Umbilical cord (tissue), 1 donor: ENCODE measurements at regions not wholly inside any gene's neighbourhood (a gene's known extent, or its start where the extent isn't known, plus 50 kb on each side); places are given as distances from the start of the nearest gene placed in this dataset.
A peak's percentile ranks its signal among the peaks of the same experiment; 100 is the strongest.
"Not testable (repeated sequence)": the region's sequence is repeated elsewhere in the genome, so short reads cannot be mapped to it uniquely, and the experiment has no call there.

Experiments
- DNase-seq: peaks from one replicate; pipeline ENCODE4 v3.0.0-alpha.2; 2015; ENCODE audit warnings: low spot score

DNA sequence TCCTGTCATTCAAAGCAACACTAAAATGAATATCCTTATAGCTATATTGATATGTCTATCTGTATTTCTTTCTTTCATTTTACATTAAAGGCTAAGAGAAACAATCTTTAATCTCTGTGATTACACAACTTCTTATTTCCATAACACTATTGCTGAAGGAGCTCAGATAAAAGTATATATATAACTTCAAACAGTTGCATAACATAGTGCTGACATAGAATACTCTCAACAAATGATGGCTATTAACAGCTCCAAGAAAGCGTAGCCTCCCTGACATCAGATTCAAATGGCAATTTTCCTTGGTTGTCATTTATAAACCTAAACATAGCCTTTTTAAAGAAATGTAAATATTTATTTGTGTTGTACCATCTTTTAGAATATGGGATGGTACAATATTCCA, 116.6 kb upstream of the PTPRG start:
- DNase-seq = no peak

DNA sequence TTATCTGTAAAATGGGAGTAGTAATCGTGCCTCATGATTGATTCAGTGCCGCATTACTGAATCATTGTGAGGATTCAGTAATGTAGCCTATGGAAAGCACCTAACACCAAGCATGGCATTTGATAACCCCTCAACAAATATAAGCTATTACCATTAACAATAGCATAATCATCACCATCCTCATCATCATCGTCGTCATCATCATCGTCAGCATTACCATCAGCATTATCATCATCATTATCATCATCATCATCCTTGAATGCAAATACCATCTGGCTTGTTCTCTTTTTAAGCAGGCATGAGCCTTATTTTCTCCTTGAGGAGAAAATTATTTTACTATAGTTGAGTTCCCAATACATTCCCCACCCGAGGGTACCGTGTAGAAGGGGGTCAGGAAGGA, 115.4 kb upstream of the PTPRG start:
- DNase-seq = no peak

DNA sequence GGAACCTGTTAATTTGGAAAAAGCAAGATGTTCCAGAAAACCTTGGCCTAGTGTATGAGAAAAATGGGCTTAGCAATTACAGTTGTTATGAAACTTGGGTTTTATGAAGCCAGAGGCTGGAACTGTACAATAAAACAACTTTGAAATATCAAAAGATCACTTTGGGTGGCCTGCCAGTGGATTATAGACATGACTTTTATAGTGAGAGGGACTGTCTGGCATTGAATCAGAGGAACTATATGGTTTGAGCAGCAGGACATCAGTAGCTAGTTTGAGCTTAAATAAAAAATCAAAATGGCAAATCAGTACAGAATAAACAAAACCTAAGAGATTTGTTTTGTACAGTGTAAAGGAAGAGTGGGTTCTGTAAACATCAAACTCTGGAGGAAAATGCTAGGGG, 115.0 kb upstream of the PTPRG start:
- DNase-seq = no peak

DNA sequence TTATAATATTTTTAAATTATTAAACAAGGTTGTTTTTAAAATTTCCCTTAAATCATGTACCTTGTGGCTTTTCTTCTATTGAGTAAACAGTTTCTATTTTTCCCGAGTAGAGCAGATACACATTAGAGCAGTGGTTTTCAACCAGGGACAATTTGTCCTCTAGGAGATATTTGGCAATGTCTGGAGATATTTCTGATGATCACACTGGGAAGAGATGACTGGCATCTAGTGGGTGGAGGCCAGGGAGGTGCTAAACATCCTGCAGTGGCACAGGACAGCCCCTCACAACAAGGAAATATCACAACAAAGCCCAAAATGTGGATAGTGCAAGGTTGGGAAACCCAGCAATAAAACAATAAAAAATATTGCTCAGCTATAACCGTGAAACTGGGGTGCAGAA, 113.0 kb upstream of the PTPRG start:
- no peak for DNase-seq

DNA sequence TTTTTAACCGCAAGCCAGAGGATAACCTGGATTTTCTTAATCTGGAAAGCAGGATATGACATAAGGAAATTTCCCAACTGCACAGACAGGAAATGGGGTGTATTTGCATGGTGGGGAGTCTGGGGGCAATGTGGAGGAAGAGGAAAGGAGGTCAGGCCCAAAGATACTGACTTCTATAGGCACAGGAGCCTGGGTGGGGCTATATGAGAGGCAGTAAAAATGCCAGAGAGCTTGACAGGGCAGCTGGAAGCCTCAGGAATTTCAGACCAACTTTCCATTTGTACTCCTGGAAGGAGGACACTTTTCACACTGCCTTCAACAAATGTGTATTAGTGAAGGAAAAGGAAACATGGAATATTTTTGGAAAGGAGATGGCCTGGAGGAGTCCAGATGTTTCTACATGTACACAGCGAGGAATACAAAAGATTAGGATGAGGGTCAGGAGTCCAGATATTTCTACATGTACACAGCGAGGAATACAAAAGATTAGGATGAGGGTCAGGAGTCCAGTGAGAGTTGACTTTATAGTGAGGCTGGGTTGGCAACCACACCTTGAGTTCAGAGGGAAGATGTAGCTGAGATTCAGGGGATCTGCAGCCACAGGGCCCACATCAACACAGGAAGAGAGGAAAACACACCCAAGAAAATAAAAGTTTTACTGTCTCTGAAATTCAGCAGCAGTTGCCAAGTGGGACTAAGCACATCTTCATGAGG, 111.9 kb upstream of the PTPRG start:
- no peak for DNase-seq

DNA sequence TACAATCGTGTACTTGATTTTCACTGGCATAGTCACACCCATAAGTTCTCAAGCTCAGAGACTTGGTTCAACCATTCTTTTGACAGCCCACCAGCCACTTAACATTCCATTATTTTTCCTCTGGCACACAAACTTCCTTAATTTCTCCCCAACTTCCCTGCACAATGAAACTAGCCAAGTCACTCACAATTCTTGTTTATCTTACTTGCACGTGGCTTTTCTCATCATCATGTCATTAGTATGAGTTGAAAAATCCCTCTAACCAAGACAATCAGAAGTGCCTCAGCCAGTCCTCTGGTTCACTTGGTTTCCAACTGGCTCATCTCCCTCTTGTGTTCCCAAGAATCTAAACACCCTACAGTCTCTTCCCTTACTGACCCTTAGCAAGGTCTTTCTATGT, 110.5 kb upstream of the PTPRG start:
- no peak for DNase-seq

DNA sequence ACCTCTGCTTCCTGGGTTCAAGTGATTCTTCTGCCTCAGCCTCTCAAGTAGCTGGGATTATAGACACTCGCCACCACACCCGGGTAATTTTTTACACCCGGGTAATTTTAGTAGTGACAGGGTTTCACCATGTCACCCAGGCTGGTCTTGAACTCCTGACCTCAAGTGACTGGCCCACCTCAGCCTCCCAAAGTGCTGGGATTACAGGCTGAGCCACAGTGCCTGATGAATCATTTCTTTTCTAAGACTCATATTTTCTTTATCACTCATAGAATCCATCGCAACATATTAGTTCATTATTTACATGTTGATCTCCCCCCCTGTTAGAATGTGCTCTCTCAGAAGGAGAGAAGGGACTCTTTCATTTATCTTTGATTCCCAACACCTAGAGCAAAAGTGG, 109.5 kb upstream of the PTPRG start:
- no peak for DNase-seq

DNA sequence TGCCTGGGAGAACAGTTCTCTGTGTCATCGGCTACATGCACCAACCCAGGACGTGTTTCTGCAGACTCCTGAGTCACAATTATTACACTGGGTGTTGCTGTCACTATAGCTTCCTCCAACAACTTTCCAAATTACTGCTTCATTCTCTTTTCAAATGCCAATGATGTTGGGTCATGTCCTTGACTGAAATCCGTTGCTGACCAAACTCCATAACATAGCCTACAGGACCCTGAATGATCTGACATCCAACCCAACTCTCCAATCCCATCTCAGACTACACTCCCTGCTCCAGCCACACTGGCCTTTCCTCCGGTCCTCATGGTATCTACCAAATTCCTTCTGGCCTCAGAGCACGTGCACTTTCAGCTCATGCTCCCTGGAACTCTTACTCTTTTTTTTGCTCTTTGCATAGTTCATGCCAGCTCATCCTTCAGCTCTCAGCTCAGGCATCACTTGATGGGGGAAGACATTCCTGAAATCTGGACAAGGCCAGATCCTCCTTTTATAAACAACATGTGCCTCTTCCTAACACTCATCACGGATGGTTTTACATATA, 108.8 kb upstream of the PTPRG start:
- DNase-seq = no peak

DNA sequence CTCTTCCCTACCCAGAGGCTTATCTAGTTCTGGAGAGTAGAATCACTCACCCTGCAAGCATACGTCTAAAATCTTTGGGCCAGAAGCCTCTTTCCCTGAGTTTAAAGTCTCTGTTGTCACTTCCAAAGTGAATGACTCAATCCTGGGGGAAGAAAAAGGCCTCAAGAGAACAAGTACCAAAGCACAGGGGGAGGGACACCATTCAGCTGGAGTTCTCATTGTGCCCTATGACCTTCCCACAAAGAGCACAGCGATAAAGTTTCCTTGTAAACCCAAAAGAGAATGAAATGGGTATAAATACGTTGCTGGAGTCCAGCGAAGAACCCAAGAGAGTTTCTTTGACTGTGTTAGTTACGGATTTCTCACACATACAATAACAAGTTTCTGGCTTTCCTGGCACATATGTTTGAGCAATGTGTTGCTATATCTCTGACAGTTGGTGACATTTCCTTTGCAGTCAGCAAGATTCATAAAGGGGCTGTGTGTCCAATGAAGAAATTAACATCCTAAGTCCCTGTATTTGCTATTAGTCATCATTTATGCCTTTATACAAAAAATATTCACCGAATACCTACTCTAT, 107.3 kb upstream of the PTPRG start:
- no peak for DNase-seq

DNA sequence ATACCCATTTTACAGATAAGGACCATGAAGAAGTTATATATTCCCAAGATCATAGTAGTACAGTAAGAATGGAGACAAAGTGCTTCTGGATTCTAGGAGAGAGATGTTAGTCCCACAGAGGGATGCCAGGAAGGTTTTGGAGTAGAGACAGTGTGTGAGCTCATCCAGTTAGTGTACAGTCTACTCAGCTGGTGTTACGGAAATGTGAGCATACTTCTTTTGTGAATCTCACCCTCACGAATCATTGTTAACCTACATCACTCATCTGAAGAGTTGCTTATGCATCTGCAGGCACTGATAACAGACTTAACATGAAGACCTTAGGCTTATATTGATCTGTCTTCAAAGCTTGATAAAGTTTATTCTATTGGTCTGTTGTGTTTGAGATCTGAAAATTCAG, 106.6 kb upstream of the PTPRG start:
- DNase-seq = no peak

DNA sequence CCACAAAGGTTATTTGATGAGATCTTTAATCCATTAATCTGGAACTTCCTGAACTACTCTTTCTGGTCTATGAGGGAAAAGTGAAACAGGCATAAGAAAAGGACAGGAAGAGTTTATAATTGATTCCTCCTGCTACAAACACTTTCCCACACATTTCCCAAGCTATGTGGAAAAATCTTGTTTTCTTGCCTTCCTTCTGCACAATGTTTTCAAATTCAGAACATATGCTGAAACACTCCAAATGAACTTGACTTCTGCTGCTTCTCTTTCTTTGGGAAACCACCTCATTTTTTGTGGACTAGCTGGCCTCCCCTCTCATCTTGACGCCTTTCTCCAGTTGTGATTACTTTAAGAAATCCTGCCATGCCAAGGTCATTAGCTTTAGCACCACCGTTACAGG, 100.7 kb upstream of the PTPRG start:
- no peak for DNase-seq

DNA sequence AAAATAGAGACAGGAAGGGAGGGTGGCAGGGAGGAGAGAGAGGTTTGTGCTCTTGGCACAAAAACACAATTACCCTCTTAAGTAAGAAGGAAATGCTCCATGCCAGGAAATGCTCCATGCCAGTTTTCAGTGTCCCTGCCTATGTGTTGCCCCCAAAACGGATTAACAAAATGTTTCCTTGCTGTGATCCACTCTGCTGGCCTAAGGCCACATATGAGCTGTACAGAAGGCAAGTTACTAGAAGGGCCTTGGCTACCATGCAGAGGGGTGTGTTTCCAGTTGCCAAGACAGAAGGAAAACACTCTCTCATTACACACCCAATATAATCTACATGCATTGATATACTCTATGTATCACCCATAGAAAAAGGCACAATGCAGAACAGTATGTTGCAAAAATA, 98.2 kb upstream of the PTPRG start:
- DNase-seq = no peak

DNA sequence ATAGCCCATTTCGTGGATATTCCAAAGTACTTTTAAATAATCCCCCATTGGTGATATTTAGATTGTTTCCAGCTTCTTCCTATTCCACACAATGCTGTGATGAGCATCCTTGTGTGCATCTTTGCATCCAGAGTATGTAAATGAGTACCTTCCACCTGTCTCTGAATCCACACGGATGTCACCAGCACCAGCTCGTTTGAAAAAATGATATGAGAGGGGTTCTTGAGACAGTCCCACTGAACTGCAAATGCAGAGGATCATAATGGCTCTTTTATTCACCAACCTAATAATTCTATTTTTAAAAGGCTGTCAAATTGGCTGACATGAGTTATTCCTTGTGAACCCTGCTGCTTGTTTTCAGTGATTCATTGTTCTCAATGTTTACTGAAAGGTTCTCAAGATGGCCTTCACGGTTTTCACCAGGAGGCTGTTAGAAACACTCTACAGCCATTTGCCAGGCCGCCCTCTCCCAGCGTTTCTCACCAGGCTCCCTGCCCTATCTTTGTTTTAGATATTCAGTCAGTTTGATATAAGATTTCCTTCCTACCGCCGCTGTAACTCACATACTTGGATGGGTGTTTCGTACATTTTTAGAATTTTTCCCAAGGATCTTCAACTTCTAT, 96.7 kb upstream of the PTPRG start:
- peak; percentile 14 for DNase-seq

DNA sequence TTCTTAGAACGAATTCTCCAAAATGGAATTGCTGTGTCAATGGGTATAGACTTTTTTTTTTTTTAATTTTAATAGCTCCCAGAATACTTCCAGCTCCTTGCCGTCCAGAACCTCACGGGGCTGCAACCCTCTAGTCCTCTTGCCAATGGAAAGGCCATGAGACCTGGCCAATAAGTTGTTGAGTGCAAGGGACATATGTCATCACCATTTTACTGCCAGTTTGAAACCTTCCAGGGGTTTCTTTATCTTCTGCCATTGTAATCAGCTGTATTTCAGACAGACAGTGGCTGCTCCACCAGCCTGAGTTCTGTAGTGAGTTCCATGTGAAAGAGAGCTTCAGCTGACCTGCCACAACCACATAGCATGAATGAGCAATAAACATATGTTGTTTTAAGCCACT, 95.0 kb upstream of the PTPRG start:
- no peak for DNase-seq

DNA sequence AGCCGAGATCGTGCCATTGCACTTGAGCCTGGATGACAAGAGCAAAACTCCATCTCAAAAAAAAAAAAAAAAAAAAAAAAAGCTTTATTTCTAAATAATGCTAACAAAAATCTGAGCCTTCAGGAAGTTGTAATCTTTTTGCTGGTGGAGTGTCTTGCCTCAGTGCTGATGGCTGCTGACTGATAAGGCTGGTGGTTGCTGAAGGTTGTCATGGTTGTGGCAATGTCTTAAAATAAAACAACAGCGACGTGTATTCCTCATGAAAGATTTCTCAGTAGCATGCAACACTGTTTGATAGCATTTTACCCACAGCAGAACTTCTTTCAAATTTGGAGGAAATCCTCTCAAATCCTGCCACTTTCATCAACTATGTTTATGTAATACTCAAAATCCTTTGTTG, 77.4 kb upstream of the PTPRG start:
- DNase-seq = peak; percentile 23

DNA sequence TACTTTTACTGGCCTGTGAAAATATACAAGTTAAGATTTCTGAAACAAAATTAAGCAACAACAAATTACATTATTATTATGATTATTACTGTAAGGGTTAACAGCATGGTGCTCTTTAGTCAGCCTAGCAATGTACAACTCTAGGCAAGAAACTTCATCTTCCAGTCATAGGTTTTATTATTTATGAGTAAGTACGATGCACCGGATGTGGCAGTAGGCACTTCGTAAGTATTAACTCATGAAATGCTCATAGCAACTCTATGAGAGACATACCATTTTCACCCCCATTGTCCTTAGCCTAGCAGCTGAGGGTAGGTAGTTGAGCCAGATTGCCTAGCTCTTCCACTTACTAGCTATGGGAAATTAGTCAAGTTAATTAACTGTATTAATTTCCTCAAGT, 68.0 kb upstream of the PTPRG start:
- no peak for DNase-seq

DNA sequence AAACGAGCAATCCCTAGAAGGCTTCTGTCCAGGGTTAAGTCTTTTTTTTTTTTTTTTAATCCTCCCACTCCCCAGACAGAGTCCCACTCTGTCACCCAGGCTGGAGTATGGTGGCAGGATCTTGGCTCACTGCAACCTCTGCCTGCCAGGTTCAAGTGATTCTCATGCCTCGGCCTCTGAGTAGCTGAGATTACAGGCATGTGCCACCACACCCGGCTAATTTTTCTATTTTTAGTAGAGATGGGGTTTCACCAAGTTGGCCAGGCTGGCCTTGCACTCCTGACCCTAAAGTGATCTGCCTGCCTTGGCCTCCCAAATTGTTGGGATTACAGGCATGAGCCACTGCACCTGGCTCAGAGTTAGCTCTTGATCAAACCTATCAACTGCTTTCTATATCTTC, 67.1 kb upstream of the PTPRG start:
- not testable (repeated sequence) for DNase-seq

DNA sequence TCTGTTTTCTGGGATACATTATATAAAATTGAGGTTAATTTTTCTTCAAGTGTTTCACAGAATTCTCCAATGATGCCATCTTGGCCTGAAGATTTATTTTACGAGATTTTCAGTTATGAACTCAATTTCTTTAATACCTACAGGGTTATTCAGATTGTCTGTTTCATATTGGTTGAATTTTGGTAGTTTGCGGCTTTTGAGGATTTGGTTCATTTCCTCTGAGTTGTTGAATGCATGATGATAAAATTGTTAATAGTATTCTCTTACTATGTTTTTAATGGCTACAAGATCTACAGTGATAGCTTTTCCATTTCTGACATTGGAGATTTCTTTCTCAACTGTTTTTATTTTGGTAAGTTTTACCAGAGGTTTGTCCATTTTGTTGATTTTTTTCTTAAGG, 63.9 kb upstream of the PTPRG start:
- no peak for DNase-seq

DNA sequence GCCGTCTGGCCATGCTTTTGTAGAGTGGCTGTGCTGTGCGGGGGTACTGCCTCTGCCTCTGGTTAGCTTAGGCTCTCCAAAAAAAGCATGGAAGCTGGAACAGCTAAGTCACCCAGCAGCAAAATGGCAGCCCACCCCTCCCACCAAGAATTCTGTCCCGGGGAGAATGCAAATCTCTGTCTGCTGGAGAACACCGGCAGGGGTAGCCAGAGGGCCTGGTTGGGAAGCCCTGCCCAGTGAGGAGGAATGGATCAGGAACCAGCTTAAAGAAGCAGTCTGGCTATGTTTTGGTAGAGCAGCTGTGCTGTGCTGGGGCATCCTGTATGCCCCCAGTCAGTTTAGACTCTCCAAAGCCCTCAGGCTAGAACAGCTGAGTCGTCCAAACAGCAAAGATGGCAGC, 56.2 kb upstream of the PTPRG start:
- DNase-seq = no peak

DNA sequence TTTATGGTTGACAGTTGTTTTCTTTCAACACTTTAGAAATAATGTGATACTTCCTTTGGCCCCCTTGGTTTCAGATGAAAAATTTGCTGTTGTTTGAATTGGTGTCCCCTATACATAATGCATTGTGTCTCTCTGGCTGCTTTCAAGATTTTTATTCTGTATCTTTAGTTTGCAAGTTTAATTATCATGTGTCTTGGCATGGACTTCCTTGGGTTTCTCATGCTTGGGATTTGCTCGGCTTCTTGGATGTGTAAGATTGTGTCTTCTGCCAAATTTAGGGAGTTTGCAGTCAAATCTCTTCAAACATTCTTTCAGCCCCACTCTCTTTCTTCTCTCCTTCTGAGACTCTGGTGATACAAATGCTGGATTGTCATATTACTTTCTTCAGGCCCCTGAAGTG, 53.4 kb upstream of the PTPRG start:
- no peak for DNase-seq
